B cell (primary cell): ENCODE measurements at regions not wholly inside any gene's neighbourhood (a gene's known extent, or its start where the extent isn't known, plus 50 kb on each side); places are given as distances from the start of the nearest gene placed in this dataset.

ENCODE experiments used
- ATAC-seq: fragments of 200-7000 bp; cut with Tn5 transposase; one replicate; pipeline ENCODE4 v1.10.0; 2021; ENCODE audit warnings: low read depth, mild to moderate bottlenecking, moderate number of reproducible peaks, moderate library complexity
- CTCF ChIA-PET: fragments of 350-600 bp; sonication (Branson Sonifier 250); formaldehyde crosslinking; loops from one replicate; lab custom pipeline; 2021; ENCODE audit warnings: antibody characterized with exemption, inconsistent platforms; lab: Charles Lee
- POLR2A ChIA-PET: fragments of 350-600 bp; sonication (Branson Sonifier 250); formaldehyde crosslinking; loops from one replicate; lab custom pipeline; 2021; ENCODE audit warnings: antibody characterized with exemption; lab: Charles Lee
- DNase-seq: peaks from one replicate; pipeline ENCODE4 v3.0.0; 2013
- H2AFZ ChIP-seq: 2 replicates; pipeline ENCODE4 v1.6.1; 2012; ENCODE audit warnings: mild to moderate bottlenecking, low read depth, low read length; ENCODE audit not compliant: insufficient read depth, poor library complexity, severe bottlenecking
- H3K27ac ChIP-seq, 2 donors: 1 replicate in 1 of 2; 2 replicates in 1 of 2; pipeline ENCODE4 v1.5.1; 2012 to 2013; ENCODE audit warnings: low read length in 2 of 2, mild to moderate bottlenecking in 2 of 2, moderate library complexity in 1 of 2
- H3K27me3 ChIP-seq, 4 experiments: fragments of 200-600 bp in 1 of 4; sonication (generic) in 1 of 4; replicated peaks in 1 of 4; 1 replicate in 2 of 4; 2 replicates in 2 of 4; pipeline versions ENCODE4 v1.6.1 to v1.7.0; 2013 to 2016; ENCODE audit warnings: low read length in 3 of 4, mild to moderate bottlenecking in 2 of 4, mixed read lengths in 1 of 4, moderate library complexity in 1 of 4; ENCODE audit not compliant: insufficient read depth in 4 of 4, control insufficient read depth in 3 of 4; ENCODE audit errors: control extremely low read depth in 1 of 4
- H3K36me3 ChIP-seq, 2 experiments: replicated peaks in 1 of 2; 1 replicate in 1 of 2; 2 replicates in 1 of 2; pipeline versions ENCODE4 v1.6.1 to v1.7.1; 2013; ENCODE audit warnings: low read length in 1 of 2; ENCODE audit not compliant: insufficient read depth in 2 of 2, control insufficient read depth in 1 of 2; ENCODE audit errors: control extremely low read depth in 1 of 2, extremely low read depth in 1 of 2
- H3K4me1 ChIP-seq, 2 donors: fragments of 200-600 bp in 1 of 2; sonication (generic) in 1 of 2; 1 replicate in 1 of 2; 2 replicates in 1 of 2; pipeline versions ENCODE4 v1.5.1 to v1.6.1; 2013 to 2017; ENCODE audit warnings: low read length in 2 of 2; ENCODE audit not compliant: control insufficient read depth in 2 of 2, insufficient read depth in 2 of 2
- H3K4me2 ChIP-seq: replicated peaks from 2 replicates; pipeline ENCODE3; 2012; ENCODE audit warnings: mild to moderate bottlenecking, low read depth, low read length; ENCODE audit not compliant: poor library complexity, severe bottlenecking
- H3K4me3 ChIP-seq, 5 experiments: fragments of 200-600 bp in 1 of 5; sonication (generic) in 1 of 5; 1 replicate in 3 of 5; 2 replicates in 2 of 5; pipeline versions ENCODE4 v1.5.1 to v1.7.0; 2011 to 2016; ENCODE audit warnings: low read length in 4 of 5, mild to moderate bottlenecking in 4 of 5, low read depth in 2 of 5, control low read depth in 1 of 5, moderate library complexity in 1 of 5; ENCODE audit not compliant: insufficient read depth in 1 of 5; ENCODE audit errors: control extremely low read depth in 1 of 5, extremely low read depth in 1 of 5
- H3K79me2 ChIP-seq: fragments of 200-600 bp; sonication (generic); one replicate; pipeline ENCODE4 v1.6.0; 2016; ENCODE audit warnings: low read length; ENCODE audit not compliant: control insufficient read depth, insufficient read depth
- H3K9ac ChIP-seq: fragments of 200-600 bp; sonication (generic); 2 replicates; pipeline ENCODE4 v1.6.1; 2017; ENCODE audit warnings: mild to moderate bottlenecking, low read length, moderate library complexity
- H3K9me3 ChIP-seq, 3 donors: one replicate each; pipeline versions ENCODE4 v1.6.1 to v1.7.1; 2013; ENCODE audit warnings: low read length in 2 of 3; ENCODE audit not compliant: control insufficient read depth in 2 of 3, insufficient read depth in 1 of 3; ENCODE audit errors: control extremely low read depth in 1 of 3
- H4K20me1 ChIP-seq: 2 replicates; pipeline ENCODE4 v1.6.0; 2012; ENCODE audit warnings: mild to moderate bottlenecking, low read length; ENCODE audit not compliant: insufficient read depth, control insufficient read depth, poor library complexity, severe bottlenecking
- H3K27ac Mint-ChIP-seq: one replicate; pipeline ENCODE4 v1.8.0; 2021; ENCODE audit warnings: mixed read lengths
- H3K27me3 Mint-ChIP-seq: one replicate; pipeline ENCODE4 v1.8.0; 2021; ENCODE audit warnings: mixed read lengths
- H3K4me1 Mint-ChIP-seq: one replicate; pipeline ENCODE4 v1.8.0; 2021; ENCODE audit warnings: mixed read lengths
- H3K4me3 Mint-ChIP-seq: one replicate; pipeline ENCODE4 v1.8.0; 2021; ENCODE audit warnings: mixed read lengths
- H3K9me3 Mint-ChIP-seq: one replicate; pipeline ENCODE4 v1.8.0; 2022; ENCODE audit warnings: mixed read lengths; ENCODE audit not compliant: insufficient read depth
- EZH2 ChIP-seq: IDR thresholded peaks from 2 replicates; pipeline ENCODE4 v1.6.1; 2012; ENCODE audit warnings: borderline replicate concordance, low read depth, mild to moderate bottlenecking, moderate library complexity, low read length; ENCODE audit not compliant: insufficient read depth, poor library complexity, severe bottlenecking
- intact Hi-C: fragments of 100-400 bp; cut with micrococcal nuclease; formaldehyde crosslinking; loops from one replicate; pipeline ENCODE4 v1.10.0; 2022
- TF ChIP-seq, protein P1 (sequence below): fragments of 200-600 bp; IDR thresholded peaks from one replicate; pipeline ENCODE4 v1.8.0; 2022; ENCODE audit warnings: antibody characterized with exemption, mild to moderate bottlenecking

DNA sequence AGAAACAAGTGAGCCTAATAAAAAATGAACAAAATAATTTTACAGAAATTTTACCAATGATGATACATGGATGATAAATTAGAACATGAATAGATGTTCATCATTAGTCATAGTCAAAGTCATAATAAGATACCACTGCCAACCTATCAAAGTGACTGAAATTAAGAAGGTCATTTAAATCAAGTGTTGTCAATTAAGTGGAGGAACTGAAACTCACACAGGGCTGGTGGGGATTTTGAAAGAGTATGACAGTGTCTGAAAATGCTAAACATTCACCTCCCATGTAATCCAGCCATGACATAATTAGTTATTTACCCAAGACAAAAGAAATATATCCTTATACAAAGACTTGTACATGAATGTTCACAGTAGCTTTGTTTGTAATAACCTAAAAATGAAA, 57.1 kb upstream of the DYNC1I1 start:
- H3K4me3 ChIP-seq, result no peak overlapping the region
- no peaks in the 10 kb centered on the region for H3K36me3 ChIP-seq
- Mint-ChIP-seq H3K27ac (no peak overlapping the region), H3K27me3 (peaks cover 14% of the 10 kb centered on the region), H3K4me1 (peaks cover 18% of the 10 kb centered on the region), H3K9me3 (no peaks in the 10 kb centered on the region), H3K4me3 (no peak overlapping the region)
- H3K27ac ChIP-seq, result no peak overlapping the region
- POLR2A ChIA-PET, result no interaction called here
- peak; percentile 43 for DNase-seq
- H3K4me1 ChIP-seq, result peaks cover 0 to 14% of the 10 kb centered on the region in 2 donors
- H4K20me1 ChIP-seq, result no peaks in the 10 kb centered on the region
- intact Hi-C loops, result loop anchor here (10.0 kb wide), 1 partner anchor 1350 kb away; no protein-coding TSS in a partner anchor
- TF ChIP-seq, protein P1, sequence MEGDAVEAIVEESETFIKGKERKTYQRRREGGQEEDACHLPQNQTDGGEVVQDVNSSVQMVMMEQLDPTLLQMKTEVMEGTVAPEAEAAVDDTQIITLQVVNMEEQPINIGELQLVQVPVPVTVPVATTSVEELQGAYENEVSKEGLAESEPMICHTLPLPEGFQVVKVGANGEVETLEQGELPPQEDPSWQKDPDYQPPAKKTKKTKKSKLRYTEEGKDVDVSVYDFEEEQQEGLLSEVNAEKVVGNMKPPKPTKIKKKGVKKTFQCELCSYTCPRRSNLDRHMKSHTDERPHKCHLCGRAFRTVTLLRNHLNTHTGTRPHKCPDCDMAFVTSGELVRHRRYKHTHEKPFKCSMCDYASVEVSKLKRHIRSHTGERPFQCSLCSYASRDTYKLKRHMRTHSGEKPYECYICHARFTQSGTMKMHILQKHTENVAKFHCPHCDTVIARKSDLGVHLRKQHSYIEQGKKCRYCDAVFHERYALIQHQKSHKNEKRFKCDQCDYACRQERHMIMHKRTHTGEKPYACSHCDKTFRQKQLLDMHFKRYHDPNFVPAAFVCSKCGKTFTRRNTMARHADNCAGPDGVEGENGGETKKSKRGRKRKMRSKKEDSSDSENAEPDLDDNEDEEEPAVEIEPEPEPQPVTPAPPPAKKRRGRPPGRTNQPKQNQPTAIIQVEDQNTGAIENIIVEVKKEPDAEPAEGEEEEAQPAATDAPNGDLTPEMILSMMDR, result no peak
- TF ChIP-seq EZH2, result no peak
- H3K9me3 ChIP-seq, result no peaks in the 10 kb centered on the region
- peaks cover 0 to under 1% (median 0%) of the 10 kb centered on the region in 4 experiments for H3K27me3 ChIP-seq
- peak overlapping the region; percentile 2 for H3K4me2 ChIP-seq
- peak; percentile 83 for ATAC-seq
- CTCF ChIA-PET, result interaction anchor here (1.5 kb wide), 1 partner anchor 25 kb away, joined by 6 read pairs; no protein-coding TSS in a partner anchor
- no peak overlapping the region for H2AFZ ChIP-seq
- no peaks in the 10 kb centered on the region for H3K79me2 ChIP-seq
- H3K9ac ChIP-seq, result no peak overlapping the region

DNA sequence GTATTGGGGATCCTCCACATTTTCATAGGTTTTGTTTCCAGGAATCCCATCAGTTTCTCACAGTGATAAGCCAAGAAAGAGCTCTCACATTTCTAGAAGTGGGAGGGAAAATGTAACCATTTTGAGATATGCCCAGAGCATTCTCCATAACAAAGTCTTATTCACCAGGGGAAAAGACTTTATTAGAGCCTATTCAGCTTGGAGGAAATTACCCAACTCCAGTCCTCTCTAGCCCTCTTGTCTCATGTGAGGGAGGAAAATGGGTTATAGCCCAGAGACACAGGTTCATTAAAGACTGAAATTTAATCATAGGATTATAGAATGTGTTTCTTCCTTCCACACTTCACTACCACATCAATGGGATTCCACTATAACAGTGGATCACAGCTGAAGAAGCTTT, 61.6 kb upstream of the DYNC1I1 start:
- ChIA-PET POLR2A (no interaction called here), CTCF (interaction anchor here (2.0 kb wide), 1 partner anchor 21 kb away, joined by 9 read pairs; no protein-coding TSS in a partner anchor)
- H2AFZ ChIP-seq, result no peak overlapping the region
- Mint-ChIP-seq H3K4me1 (peaks cover 11% of the 10 kb centered on the region), H3K27ac (no peak overlapping the region), H3K27me3 (peaks cover 34% of the 10 kb centered on the region), H3K4me3 (no peak overlapping the region), H3K9me3 (peaks cover 3% of the 10 kb centered on the region)
- peaks cover 0 to 11% (median 3%) of the 10 kb centered on the region in 4 experiments for H3K27me3 ChIP-seq
- no peak for TF ChIP-seq EZH2
- TF ChIP-seq, protein P1, result no peak
- DNase-seq (no peak), ATAC-seq (no peak)
- no peak overlapping the region for H3K9ac ChIP-seq
- intact Hi-C loops, result loop anchor here (10.0 kb wide), 1 partner anchor 1354 kb away; no protein-coding TSS in a partner anchor
- no peak overlapping the region for H3K4me2 ChIP-seq
- no peaks in the 10 kb centered on the region for H3K36me3 ChIP-seq
- peaks cover 0 to 4% (median 0%) of the 10 kb centered on the region in 3 donors for H3K9me3 ChIP-seq
- H4K20me1 ChIP-seq, result no peaks in the 10 kb centered on the region
- H3K4me3 ChIP-seq, result no peak overlapping the region
- H3K79me2 ChIP-seq, result no peaks in the 10 kb centered on the region
- no peak overlapping the region for H3K27ac ChIP-seq
- peaks cover 0 to 12% of the 10 kb centered on the region in 2 donors for H3K4me1 ChIP-seq
